ENCODE measurements at regions not wholly inside any gene's neighbourhood (a gene's known extent, or its start where the extent isn't known, plus 50 kb on each side); places are given as distances from the start of the nearest gene placed in this dataset.
"Not testable (repeated sequence)": the region's sequence is repeated elsewhere in the genome, so short reads cannot be mapped to it uniquely, and the experiment has no call there.

GRCh38 chr2:42974169-42974720 lies 181.9 kb upstream of the HAAO start:
- no peak overlapping the region for H3K4me3 ChIP-seq
- H3K27ac ChIP-seq: no peak overlapping the region
- DNase-seq (ENCODE audit: low read depth, low spot score): no peak
- H3K9me3 ChIP-seq (ENCODE audit: low read depth, low read length): no peaks in the 10 kb centered on the region
- TF ChIP-seq POLR2AphosphoS5 (IDR thresholded peaks at IDR 0.05; ENCODE audit: borderline replicate concordance, low read depth, low read length): no peak
- TF ChIP-seq EZH2 (IDR thresholded peaks at IDR 0.05): no peak
- no peak for TF ChIP-seq FOXP2 (optimal IDR thresholded peaks at IDR 0.05; ENCODE audit: control extremely low read depth, extremely low read length, insufficient read depth)
- H3K36me3 ChIP-seq (ENCODE audit: insufficient read depth, low read length): no peaks in the 10 kb centered on the region
- no peak overlapping the region for H3K9ac ChIP-seq (ENCODE audit: insufficient read length)

- H3K27ac ChIP-seq: no peak overlapping the region
- no peak overlapping the region for H3K4me3 ChIP-seq
- no peaks in the 10 kb centered on the region for H3K36me3 ChIP-seq (ENCODE audit: insufficient read depth, low read length)
- no peak overlapping the region for H3K9ac ChIP-seq (ENCODE audit: insufficient read length)
- no peak for DNase-seq (ENCODE audit: low read depth, low spot score)
- H3K9me3 ChIP-seq (ENCODE audit: low read depth, low read length): no peaks in the 10 kb centered on the region
- TF ChIP-seq EZH2 (IDR thresholded peaks at IDR 0.05): no peak
- no peak for TF ChIP-seq POLR2AphosphoS5 (IDR thresholded peaks at IDR 0.05; ENCODE audit: borderline replicate concordance, low read depth, low read length)
- no peak for TF ChIP-seq FOXP2 (optimal IDR thresholded peaks at IDR 0.05; ENCODE audit: control extremely low read depth, extremely low read length, insufficient read depth)
Measured at GRCh38 chr2:42973726-42974125, 181.3 kb upstream of the HAAO start.

GRCh38 chr2:42972933-42973516 lies 180.6 kb upstream of the HAAO start:
- not testable (repeated sequence) for H3K36me3 ChIP-seq (ENCODE audit: insufficient read depth, low read length); H3K4me3 ChIP-seq; H3K27ac ChIP-seq; H3K9me3 ChIP-seq (ENCODE audit: low read depth, low read length); DNase-seq (ENCODE audit: low read depth, low spot score); H3K9ac ChIP-seq (ENCODE audit: insufficient read length)

GRCh38 chr2:42971947-42972736 lies 179.8 kb upstream of the HAAO start:
- no peaks in the 10 kb centered on the region for H3K36me3 ChIP-seq (ENCODE audit: insufficient read depth, low read length)
- no peak overlapping the region for H3K4me3 ChIP-seq
- H3K27ac ChIP-seq: no peak overlapping the region
- no peak for DNase-seq (ENCODE audit: low read depth, low spot score)
- TF ChIP-seq POLR2AphosphoS5 (IDR thresholded peaks at IDR 0.05; ENCODE audit: borderline replicate concordance, low read depth, low read length) (no peak), FOXP2 (optimal IDR thresholded peaks at IDR 0.05; ENCODE audit: control extremely low read depth, extremely low read length, insufficient read depth) (no peak), EZH2 (IDR thresholded peaks at IDR 0.05) (no peak)
- no peaks in the 10 kb centered on the region for H3K9me3 ChIP-seq (ENCODE audit: low read depth, low read length)
- H3K9ac ChIP-seq (ENCODE audit: insufficient read length): no peak overlapping the region

GRCh38 chr2:42971381-42971780 lies 179.0 kb upstream of the HAAO start:
- Histone ChIP-seq H3K4me3 (no peak overlapping the region), H3K36me3 (ENCODE audit: insufficient read depth, low read length) (no peaks in the 10 kb centered on the region), H3K27ac (no peak overlapping the region), H3K9me3 (ENCODE audit: low read depth, low read length) (no peaks in the 10 kb centered on the region), H3K9ac (ENCODE audit: insufficient read length) (no peak overlapping the region)
- DNase-seq (ENCODE audit: low read depth, low spot score): no peak
- TF ChIP-seq EZH2 (IDR thresholded peaks at IDR 0.05) (no peak), POLR2AphosphoS5 (IDR thresholded peaks at IDR 0.05; ENCODE audit: borderline replicate concordance, low read depth, low read length) (no peak), FOXP2 (optimal IDR thresholded peaks at IDR 0.05; ENCODE audit: control extremely low read depth, extremely low read length, insufficient read depth) (no peak)

GRCh38 chr2:42970151-42970550 lies 177.8 kb upstream of the HAAO start:
- H3K4me3 ChIP-seq: no peak overlapping the region
- no peak for DNase-seq (ENCODE audit: low read depth, low spot score)
- H3K27ac ChIP-seq: no peak overlapping the region
- H3K9ac ChIP-seq (ENCODE audit: insufficient read length): no peak overlapping the region
- no peaks in the 10 kb centered on the region for H3K9me3 ChIP-seq (ENCODE audit: low read depth, low read length)
- H3K36me3 ChIP-seq (ENCODE audit: insufficient read depth, low read length): no peaks in the 10 kb centered on the region
- TF ChIP-seq POLR2AphosphoS5 (IDR thresholded peaks at IDR 0.05; ENCODE audit: borderline replicate concordance, low read depth, low read length) (no peak), FOXP2 (optimal IDR thresholded peaks at IDR 0.05; ENCODE audit: control extremely low read depth, extremely low read length, insufficient read depth) (no peak), EZH2 (IDR thresholded peaks at IDR 0.05) (no peak)

- no peaks in the 10 kb centered on the region for H3K9me3 ChIP-seq (ENCODE audit: low read depth, low read length)
- no peak overlapping the region for H3K4me3 ChIP-seq
- no peak overlapping the region for H3K27ac ChIP-seq
- no peak overlapping the region for H3K9ac ChIP-seq (ENCODE audit: insufficient read length)
- DNase-seq (ENCODE audit: low read depth, low spot score): no peak
- no peaks in the 10 kb centered on the region for H3K36me3 ChIP-seq (ENCODE audit: insufficient read depth, low read length)
- TF ChIP-seq POLR2AphosphoS5 (IDR thresholded peaks at IDR 0.05; ENCODE audit: borderline replicate concordance, low read depth, low read length) (no peak), FOXP2 (optimal IDR thresholded peaks at IDR 0.05; ENCODE audit: control extremely low read depth, extremely low read length, insufficient read depth) (no peak), EZH2 (IDR thresholded peaks at IDR 0.05) (no peak)
Measured at GRCh38 chr2:42969231-42970150, 177.1 kb upstream of the HAAO start.

All from SK-N-MC (cell line).